DMS53 (cell line): ENCODE measurements at regions not wholly inside any gene's neighbourhood (a gene's known extent, or its start where the extent isn't known, plus 50 kb on each side); places are given as distances from the start of the nearest gene placed in this dataset.

Experiments
- DNase-seq: peaks from one replicate; lab custom pipeline; 2025; lab: John Stamatoyannopoulos, UW

GRCh38 chr1:115577513-115577912, 64.3 kb upstream of the VANGL1 start:
- no peak for DNase-seq

DNA sequence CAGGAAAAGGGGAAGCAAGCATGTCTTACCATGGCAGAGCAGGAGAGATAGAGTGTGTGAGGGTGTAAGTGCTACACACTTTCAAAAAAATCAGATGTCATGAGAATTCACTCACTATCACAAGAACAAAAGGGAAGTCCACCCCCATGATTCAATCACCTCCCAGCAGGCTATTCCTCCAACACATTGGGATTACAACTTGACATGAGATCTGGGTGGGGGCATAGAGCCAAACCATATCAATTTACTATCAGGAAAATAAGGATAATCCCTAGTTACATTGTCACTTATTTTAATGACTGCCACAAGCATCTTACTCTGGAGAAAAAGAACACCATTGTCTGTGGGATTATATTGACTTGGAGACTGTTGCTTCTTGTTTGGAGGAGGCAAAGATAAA, 66.1 kb upstream of the VANGL1 start:
- DNase-seq = no peak

DNA sequence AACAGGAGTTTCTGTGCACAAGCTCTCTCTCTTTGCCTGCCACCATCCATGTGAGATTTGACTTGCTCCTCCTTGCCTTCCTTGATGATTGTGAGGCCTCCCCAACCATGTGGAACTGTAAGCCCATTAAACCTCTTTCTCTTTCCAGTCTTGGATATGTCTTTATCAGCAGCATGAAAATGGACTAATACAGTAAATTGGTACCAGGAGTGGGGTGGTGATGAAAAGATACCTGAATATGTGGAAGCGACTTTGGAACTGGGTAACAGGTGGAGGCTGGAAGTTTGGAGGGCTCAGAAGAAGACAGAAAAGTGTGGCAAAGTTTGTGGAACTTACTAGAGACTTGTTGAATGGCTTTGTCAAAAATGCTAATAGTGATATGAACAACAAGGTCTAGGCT, 69.1 kb upstream of the VANGL1 start:
- no peak for DNase-seq

DNA sequence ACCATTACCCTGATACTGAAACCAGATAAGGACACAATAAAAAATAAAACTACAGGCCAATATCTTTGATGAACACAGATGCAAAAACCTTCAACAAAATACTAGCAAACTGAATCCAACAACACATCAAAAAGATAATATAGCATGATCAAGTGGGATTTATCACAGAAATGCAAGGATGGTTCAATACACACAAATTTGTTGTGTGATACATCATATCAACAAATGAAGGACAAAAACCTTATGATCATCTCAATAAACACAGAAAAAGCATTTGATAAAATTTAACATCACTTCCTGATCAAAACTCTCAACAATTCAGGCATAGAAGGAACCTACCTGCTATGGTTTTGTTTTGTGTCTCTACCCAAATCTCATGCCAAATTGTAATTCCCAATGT, 74.3 kb upstream of the VANGL1 start:
- no peak for DNase-seq

GRCh38 chr1:115565791-115566190, 76.0 kb upstream of the VANGL1 start:
- no peak for DNase-seq

GRCh38 chr1:115565353-115565752, 76.4 kb upstream of the VANGL1 start:
- DNase-seq = no peak

DNA sequence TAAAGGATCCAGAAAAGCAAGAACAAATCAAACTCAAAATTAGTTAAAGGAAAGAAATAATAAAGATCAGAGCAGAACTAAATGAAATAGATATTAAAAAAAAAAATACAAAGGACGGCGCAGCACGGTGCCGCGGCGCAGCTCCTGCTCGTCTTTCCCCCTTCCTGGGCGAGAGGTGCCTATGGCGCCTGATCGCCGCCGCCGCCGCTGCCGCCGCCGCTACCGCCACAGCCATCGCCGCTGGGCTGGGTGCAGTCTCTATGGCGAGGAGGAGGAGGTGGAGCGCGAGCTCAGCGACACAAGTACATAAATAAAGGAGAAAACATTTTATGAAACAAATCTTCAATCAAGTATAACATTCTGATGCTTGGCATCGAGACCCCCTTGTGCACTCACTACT, 77.6 kb upstream of the VANGL1 start:
- DNase-seq = no peak

GRCh38 chr1:115560027-115560426, 81.7 kb upstream of the VANGL1 start:
- no peak for DNase-seq

DNA sequence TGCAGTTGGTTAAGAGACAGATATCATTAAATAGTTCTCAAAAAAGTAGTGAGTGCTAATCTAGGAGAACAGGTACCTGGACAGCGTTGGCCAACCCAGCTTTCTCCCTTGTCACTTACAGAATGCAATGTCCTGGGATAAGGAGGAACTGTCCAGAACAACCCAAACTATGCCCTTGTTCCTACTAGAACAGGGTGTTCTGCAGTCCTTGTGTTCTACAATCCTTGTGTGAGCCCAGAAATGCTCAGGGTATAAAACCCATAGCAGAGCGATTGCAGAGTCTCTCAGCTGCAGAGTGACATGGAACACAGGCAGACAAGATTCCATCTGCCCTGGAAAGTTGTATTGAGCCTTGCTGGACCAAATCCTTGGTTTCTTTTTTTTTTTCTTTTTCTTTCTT, 83.5 kb upstream of the VANGL1 start:
- DNase-seq = no peak

GRCh38 chr1:115557715-115558114, 84.1 kb upstream of the VANGL1 start:
- DNase-seq = peak; percentile 6

- no peak for DNase-seq
These were observed 85.5 kb upstream of the VANGL1 start for GRCh38 chr1:115556236-115556635.

DNA sequence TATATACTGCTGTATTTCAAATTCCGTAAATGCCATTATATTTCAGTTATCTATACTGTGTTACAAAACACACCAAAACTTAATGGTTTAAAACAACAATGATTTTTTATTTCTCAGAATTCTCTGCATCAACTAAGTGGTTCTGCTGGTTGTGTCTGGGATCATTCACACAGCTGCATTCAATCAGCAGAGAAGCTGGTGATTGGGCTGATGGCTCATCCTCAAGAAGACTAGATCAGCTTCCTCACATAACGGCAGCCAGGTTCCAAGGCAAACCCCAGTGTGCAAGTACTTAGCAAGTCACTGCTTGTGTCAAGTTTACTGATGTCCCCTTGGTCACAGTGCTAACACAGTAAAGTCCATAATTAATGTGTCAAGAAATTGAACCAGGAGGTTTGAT, 86.3 kb upstream of the VANGL1 start:
- no peak for DNase-seq

DNA sequence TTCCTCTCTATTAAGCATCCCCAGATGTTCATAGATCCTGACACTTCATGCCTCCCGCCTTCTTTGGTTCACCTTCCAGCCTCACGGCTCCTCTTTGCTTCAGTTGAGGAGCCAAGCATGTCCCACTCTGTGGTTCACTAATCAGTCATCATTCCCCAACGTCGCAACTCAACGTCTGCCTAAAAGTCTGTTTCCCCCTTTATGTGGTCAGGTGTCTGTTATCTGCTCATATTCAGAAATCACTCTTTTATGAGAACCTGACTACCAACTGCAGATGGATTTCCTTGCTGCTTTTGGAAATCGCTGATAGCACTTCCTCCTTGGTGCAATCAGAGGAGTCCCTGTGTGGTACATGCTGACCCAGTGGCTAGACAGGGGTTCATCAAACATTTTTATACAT, 94.1 kb upstream of the VANGL1 start:
- DNase-seq = no peak

- no peak for DNase-seq
These were observed 94.9 kb upstream of the VANGL1 start for GRCh38 chr1:115546846-115547245.

- peak; percentile 51 for DNase-seq
These were observed 95.7 kb upstream of the VANGL1 start for GRCh38 chr1:115545791-115546733.

GRCh38 chr1:115545096-115545720, 96.6 kb upstream of the VANGL1 start:
- no peak for DNase-seq

GRCh38 chr1:115544131-115544530, 97.6 kb upstream of the VANGL1 start:
- no peak for DNase-seq

GRCh38 chr1:115543247-115543646, 98.5 kb upstream of the VANGL1 start:
- DNase-seq = no peak

DNA sequence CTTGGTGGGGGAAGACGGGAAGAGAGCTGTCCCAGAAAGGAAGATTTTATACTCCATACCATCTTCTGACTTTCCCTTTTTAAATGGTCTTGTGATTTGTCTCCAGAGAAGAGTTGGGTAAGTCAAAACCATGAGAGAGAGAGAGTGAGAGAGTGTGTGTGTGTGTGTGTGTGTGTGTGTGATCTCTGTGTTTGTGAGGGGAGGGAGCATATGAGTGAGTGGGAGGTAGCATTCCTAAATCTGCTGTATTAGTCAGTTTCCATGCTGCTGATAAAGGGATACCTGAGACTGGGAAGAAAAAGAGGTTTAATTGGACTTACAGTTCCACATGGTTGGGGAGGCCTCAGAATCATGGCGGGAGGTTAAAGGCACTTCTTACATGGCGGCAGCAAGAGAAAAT, 102.0 kb upstream of the VANGL1 start:
- no peak for DNase-seq

DNA sequence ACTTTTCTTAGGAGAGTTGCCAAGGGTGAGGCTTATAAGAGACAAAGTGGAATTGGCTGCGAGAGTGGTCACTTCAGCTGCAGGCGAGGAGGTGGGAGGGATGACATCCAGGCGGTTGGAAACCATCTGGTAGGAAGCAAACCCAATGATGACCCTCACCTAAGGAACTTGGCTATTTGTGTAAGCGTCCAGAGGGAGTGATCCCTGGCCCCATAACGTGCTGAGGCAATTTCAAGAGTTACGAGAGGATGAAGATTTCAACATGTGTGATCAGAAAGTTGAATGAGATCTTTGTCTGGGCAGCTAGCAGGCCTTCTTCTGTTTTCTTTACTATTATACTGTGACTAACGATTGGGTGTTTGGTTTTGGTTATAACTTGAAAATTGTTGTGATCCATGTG, 102.7 kb upstream of the VANGL1 start:
- DNase-seq = no peak

DNA sequence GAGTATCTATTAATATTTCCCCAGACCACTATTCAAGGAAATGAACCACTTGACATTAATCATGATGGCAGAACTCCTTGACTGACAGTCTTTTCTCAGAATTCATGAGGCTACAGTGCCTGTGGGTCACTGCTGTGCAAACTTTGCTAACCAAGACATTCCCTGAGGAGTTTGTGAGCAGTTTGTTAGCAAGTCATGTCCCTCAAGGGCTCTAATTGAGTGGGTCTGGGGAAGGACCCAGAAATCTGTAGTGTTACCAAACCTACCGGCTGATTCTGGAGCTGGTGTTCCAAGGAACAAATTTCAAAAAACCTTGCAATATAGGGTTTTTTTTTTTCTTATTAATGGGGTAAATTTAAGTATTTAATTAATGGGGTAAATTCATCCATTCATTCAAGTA, 103.2 kb upstream of the VANGL1 start:
- DNase-seq = no peak

DNA sequence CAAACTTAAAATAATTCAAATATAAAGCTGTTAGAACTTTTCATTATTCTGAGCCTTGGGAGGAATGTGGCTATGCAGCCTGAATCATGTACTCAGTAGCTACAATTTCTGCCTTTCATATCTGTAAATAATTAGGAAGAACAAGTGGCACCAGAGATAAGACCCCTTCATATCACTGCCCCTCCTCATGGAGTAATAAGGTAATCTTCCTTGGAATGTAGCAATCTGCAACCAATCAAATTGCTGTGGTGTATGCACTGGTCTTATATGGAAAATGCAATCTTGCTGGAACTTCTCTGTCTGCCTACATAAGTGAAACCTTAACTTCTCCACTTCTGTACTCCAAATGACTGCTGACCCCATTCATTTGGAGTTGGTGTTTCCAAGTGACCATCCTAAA, 104.4 kb upstream of the VANGL1 start:
- no peak for DNase-seq

GRCh38 chr1:115536279-115536816, 105.4 kb upstream of the VANGL1 start:
- no peak for DNase-seq
